GM19023 (cell line): ENCODE measurements at regions not wholly inside any gene's neighbourhood (a gene's known extent, or its start where the extent isn't known, plus 50 kb on each side); places are given as distances from the start of the nearest gene placed in this dataset.
"Not testable (repeated sequence)": the region's sequence is repeated elsewhere in the genome, so short reads cannot be mapped to it uniquely, and the experiment has no call there.

Experiments used
- ATAC-seq: cut with Tn5 transposase; IDR thresholded peaks from one replicate; pipeline ENCODE4 v1.9.1; 2021; ENCODE audit warnings: mild to moderate bottlenecking, moderate library complexity; ENCODE audit not compliant: unreplicated experiment

DNA sequence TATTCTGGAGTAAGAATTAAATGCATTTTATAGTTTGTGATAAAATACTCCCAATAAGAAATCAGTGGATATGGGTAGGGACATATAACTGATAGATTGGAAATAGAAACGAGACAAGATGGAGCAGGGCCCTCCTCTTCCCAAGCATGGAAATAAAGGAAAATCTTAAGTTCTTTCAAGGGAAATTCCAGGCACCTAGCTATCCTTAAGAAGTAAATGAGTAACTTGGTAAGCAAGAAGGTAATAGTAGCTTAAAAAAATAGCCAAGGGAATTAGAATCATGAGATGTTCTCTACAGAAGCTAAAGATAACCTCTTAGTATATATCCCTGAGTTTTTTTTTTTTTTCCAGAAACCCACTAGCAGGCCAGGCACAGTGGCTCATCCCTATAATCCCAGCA, 105.5 kb upstream of the FAM3C start:
- no peak for ATAC-seq

DNA sequence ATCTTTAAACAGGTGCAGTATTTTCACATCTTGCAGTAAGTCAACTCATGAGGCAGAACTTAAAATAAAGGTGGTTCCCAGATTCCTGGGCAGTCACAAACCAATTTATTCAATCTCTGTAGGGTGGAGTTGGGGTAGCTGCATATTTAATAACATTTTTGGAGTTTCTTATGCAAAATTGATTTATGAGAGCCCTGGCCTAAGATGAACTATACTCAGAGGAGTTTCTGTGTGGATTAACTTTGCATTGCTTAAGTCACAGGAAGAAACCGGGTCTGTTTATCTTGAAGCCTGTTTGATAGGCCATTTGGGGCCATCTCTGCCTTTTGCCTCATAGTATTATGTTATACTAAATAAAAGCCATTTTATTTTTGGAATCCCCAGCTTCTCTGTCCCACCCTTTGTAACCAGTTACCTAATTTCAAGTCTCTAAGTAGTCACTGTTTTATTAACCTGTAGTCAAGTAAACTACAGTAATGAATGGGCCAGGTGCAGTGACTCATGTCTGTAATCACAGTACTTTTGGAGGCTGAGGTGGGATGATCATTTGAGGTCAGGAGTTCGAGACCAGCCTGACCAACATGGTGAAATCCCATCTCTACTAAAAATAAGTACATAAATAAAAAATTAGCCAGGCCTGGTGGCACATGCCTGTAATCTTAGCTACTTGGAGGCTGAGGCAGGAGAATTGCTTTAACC, 104.4 kb upstream of the FAM3C start:
- no peak for ATAC-seq

DNA sequence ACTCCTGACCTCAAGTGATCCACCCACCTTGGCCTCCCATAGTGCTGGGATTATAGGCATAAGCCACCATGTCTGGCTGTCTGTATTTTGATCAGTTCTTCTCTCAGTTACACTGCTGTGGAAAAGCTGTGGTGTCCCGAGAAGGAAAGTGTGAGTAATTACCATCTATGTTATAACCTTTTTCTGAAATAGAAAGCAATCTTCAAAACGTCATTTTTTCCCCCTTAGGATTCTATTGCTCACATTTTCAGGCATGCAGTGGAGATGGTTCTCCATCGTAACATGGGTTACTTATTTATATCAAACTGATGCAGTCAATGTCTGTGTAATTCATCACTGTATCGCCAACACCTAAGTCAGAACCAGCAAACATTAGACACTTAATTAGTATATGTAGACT, 103.5 kb upstream of the FAM3C start:
- no peak for ATAC-seq

DNA sequence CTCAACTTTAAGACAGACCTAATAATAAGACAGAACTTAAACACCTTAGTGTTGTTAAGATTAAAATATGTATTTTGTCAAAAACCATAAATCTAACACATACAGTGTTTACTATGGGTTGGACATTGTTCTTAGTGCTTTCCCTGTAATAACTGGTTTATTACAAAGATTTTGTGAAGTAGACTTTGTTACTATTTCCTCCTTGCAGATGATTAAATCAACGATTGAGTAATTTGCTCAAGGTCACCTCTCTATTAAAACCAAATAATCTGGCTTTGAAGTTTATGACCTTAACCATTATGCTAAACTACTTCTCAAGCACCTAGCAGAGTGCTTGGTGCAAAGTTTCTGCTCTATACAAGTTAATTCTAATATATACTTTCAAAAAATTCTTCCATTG, 102.7 kb upstream of the FAM3C start:
- no peak for ATAC-seq

DNA sequence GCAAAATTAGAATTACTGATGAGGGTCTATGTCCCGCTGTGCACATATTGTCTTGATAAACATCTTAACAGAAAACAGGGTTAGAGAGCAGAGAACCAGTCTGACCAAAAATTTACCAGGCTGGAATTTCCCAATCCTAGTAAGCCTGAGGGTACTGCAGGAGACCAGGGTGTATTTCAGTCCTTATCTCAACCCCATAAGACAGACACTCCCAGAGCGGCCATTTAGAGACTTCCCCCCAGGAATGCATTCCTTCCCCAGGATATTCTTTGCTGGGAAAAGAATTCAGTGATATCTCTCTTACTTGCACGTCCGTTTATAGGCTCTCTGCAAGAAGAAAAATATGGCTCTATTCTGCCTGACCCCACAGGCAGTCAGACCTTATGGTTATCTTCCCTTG, 101.4 kb upstream of the FAM3C start:
- ATAC-seq = not testable (repeated sequence)

DNA sequence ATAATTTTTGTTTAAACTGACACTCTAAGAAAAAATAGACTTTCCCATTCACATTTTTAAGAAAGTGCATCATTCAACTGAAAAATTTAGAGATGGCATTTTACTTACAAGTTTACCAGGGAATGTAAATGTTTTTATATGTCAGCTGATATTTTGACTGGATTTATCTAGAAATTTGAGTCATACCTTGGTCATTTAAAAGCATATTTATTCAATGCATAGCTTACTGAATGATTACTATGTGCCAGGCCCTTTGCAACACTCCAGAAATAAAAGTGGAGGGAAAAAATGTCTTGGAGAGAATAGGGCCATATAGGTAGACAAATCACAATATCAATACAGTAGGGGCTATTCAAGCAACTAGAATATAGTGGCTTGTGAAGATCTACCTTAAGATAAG, 98.4 kb upstream of the FAM3C start:
- ATAC-seq = no peak

DNA sequence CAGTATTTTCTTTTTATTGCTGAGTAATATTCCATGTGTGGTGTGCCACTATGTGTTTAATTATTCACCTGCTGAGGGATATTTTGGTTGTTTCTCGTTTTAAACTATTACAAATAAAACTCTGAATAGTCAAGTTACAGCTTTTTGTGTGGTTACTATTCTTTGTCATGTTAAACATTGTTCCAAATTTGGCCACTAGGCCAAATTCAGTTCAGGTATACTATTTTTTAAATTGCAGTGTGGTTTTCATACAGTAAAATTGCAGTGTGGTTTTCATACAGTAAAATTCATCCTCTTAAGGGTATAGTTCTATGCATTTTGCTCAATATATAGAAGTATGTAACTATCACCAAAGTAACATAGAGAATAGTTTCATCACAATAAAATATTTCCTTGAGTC, 97.4 kb upstream of the FAM3C start:
- no peak for ATAC-seq

DNA sequence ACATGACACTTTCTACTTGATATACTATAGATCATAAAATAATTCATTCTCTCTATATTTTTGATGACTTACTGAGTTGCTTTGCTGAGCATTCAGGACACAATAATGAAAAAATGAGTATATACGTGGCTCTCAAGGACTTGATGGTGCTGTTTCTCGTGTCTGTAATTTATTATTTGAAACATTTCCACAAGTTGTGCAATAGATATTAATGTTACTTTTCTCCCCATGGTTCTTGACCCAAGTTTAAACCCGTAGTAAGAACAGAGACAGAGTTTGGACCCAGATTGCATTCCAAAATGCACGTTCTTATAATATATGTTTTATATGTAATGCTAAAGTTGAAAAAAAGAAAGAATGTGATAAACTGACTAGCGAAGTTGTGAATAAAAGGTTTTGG, 94.2 kb upstream of the FAM3C start:
- no peak for ATAC-seq

DNA sequence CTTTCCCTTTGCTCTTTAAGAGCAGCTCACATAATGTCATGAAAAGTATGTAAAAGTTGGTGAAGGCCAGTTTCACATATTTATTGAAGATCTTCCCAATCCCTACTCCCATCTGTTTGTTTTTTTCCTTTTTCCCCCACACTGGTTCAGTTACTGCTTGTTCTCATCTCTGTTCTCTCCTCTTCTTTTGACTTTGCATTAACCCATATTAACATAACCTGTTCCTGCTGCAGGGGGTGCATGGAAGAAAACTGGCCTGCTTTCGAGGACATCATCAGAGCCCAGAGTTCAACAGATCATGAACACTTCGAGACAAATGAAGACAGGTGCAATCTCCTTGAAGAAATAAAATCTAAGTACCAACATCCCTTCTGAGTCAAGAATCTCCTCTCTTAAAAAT, 93.3 kb upstream of the FAM3C start:
- no peak for ATAC-seq

DNA sequence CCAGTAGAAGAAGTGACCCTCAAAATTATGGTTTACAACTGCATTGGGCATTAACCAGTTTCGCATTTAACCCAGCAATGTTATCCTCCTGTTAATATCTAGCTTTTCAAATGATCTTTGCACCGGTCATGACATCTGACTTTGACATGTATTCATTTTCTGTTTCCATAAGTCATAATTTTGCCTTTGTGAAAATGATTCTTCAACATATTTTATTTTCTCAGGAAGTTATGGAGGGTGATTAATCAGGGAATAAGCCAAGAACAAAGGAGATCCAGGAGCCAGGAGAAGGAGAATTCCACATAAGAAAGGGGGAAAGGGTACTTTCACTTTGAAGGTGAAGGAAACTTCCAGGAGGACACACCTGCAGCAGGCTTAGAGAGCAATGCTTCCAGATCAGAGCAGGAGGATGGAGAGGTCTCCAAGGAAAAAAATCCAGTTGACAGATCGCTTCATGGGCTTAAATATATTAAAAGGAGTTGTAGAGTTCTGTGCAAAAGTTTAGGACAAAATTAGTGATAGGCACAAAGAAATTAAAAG, 92.1 kb upstream of the FAM3C start:
- ATAC-seq = no peak

DNA sequence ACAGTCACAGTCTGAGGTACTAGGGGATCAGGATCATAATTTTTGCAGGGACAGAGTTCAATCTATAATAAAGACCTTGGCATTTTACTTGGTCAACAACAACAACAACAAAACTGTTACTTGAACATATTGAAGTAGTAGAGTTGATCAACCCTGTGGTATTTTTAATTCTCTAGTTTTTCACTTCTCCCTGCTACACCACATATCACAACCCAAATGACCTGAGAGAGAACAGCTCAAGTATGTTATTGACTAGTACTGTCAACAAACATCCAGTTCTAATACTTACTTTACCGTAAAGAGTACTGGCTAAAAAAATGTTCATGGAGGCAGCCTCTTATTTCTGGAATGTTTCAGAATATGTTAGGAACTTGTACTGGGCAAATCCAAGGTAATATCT, 90.5 kb upstream of the FAM3C start:
- no peak for ATAC-seq

DNA sequence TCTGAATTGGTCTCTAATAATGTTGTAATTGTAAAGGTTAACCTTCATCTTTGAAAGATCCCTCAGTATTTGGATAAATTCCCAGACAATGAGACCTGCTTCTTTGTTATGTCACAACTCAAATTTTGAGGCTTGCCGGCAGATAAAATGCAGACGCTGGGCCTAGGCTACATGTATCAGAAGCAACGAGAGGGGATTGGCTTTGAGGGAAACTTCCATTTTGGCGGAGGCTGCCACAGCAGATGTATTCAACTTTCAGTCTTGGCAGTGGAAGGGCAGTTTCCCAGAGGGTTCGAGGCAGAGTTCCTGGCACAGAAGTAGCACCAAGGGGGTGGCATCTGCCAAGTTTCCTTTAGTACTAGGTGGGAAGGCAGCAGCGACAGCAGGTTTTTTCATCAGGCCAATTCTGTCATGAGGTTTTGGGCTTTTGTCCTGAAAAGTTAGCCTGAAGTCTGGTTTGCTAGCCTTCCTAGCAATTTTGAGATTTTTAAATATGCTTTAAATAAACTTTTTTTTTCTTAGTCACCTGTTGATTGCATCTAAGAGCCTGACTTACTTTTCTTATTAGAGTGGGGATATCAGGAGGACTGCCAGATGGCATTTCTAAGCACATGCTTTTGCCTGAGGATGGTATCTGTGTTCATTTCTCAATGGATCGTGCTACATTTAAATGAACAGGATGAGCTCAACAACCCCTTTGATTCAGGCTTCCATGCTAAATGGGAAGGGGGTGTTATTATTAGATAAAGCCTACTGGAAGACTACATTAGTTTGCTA, 89.5 kb upstream of the FAM3C start:
- ATAC-seq = no peak

DNA sequence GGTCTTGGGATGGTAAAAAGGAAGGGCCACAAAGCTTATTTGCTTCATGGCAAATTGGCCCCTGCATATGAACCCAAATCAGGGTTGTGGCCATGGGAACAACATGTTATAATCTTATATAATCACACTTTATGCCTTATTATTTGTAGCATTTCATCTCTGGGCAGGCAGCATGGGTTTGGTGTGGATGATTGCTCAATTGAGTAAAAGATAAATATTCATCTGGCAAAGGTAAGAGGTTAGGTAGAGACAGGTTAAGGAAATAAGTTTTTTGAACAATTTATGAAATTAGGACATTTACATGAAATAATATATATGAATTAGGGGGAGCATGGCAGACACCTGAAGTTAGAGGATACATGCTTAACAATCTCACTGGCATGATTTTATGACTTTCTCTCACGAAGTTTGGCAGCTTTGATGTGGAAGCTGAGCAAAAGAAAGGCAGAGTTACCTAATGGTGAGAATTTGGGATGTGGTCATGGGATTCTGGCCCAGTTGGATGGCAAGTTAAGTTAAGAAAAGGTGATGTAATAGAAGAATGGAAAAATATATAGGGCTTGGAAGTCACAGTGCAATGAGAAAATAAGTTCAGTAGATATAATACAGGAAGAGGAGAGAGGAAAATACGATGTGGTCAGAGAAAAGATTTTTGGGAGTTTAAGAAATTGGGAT, 88.1 kb upstream of the FAM3C start:
- no peak for ATAC-seq

DNA sequence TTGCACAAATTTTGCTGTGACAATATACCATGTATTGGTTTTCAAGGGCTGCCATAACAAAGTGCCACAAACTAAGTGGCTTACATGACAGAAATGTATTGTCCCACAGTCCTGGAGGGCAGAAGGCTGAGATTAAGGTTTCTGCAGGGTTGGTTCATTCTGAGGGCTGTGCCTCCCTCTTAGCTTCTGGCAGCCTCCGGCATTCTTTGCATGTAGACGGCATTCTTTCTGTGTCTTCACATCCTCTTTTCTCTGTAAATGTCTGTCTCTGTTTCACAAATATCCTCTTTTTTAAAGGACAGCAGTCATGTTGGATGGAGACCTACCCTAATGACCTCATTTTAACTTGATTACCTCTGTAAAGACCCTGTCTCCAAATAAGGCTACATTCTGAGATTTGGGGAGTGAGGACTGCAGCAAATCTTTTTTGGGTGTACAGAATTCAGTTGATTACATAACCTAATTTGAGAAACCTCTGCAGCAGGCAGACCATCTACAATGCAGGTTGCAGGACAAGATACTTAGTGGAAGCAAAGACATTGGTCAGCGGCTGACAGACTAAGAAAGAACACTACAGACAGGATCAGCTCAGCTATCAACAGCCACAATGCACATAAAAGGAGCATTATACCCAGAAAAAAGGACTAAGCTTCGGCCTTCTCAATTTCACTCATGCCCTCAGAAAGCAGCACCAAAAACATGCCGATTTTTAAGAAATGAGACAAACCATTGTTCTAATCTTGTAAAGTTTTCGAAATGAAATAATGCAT, 84.6 kb upstream of the FAM3C start:
- ATAC-seq = no peak

DNA sequence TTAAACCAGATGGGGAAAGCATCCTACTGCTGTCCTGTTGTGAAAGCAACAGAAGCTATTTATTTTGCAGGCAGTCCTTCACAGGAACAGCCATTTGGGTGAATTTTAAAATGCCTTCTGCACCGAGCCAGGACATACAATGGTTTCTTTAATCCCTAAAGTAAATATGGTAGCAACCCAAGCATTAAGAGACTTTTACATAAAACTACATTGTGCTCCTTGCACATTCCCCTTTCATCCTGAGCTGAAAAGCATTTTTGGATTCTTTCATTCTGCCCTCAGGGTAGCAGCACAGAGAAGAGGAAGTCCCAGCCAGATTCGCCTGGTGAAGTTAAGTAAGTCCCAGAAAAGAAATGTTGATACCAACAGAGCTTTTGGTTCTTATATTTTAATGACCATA, 84.0 kb upstream of the FAM3C start:
- no peak for ATAC-seq

DNA sequence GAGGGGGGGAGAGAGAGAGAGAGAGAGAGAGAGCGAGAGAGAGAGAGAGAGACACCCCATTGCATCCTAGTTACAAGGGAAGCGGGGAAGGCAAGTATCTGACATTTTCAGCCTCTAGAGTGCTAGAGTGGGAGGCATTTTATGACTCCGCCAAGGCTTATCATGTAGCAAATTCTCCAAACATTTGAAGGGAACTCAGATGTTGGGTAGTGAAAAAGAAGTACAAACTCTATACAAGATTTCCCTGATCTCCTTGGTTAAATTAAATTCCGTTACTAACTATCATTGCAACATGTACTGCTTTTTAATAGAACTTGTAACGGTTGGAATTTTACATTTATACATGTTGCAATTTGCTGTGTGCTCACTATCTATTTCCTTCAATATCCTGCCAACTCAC, 83.4 kb upstream of the FAM3C start:
- ATAC-seq = no peak

DNA sequence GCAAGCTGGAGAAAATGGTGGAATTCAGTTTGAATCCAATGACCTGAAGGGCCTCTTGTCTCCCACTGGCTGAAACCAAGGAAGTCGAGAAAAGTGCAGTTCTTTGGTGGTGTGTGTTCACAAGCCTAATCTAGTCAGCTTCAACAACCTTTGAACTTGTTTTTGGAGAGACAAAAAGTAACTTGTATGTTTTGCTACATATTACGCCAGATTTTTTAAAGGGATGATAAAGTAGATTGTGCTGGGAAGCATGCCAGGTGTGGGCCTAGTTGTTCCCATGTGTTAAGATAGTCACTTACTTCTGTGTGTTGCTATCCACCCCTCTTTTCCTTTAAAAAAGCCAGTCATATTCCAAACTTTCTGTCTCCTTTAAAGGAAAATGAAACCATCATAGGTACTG, 79.7 kb upstream of the FAM3C start:
- no peak for ATAC-seq

DNA sequence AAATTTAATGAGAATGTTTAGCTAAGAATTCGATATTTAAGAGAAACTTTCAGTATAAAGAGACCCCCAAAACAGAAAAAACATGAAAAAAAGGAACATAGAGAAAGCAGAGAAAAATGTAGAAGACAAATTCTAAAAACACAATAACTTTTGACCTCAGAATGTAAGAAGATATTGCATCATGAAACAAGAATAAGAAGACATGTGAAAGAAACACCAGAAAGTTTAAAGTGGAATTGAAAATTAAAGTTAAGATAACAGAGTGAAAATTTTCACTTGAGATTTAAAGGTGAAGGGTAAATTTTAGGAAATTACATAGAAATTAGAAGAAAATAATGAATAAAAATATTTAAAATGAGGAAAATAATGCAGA, 78.2 kb upstream of the FAM3C start:
- no peak for ATAC-seq

DNA sequence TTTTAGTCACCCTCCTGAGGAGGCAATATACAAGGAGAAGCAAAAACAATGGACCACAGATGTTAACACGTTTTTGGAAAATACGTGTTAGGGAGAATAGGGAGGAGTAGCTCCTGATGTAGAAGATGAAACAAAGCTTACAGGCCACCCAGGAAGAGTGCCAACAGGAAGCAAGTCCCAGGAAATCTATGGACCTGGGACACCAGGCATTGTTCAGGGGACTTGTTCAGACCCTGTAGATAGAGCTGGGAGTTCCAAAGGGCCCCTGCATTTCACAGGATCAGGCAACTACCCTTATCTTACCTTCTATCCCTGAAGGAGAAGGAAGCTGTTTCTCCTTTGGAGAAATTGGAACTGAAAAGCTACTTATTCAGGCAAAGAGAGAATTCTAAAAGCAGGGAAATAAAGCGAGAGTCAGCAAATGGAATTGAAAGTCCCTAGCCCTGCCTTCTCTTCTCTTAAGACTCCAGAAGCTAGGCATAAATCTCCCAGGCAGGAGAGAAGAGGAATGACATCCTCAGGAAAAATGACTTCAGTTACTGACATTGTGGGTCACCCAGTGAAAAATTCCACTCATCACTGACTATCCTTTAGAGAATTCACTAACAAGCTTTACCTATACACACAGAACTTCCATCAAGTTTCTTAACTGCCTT, 77.7 kb upstream of the FAM3C start:
- ATAC-seq = no peak

DNA sequence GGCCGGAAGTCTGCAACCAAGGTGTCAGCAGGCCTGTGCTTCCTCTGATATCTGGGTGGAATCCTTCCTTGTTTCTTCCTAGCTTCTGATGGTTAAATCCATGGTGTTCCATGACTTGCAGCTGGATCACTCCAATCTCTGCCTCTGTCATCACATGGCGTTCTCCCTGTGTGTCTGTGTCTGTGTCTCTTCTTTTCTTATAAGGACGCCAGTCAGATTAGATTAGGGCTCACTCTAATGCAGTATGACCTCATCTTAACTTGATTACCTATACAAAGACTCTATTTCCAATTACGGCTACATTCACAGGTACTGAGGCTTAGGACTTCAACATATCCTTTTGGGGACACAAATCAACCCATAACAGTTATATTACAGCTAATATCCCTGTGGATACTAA, 70.3 kb upstream of the FAM3C start:
- ATAC-seq = no peak

DNA sequence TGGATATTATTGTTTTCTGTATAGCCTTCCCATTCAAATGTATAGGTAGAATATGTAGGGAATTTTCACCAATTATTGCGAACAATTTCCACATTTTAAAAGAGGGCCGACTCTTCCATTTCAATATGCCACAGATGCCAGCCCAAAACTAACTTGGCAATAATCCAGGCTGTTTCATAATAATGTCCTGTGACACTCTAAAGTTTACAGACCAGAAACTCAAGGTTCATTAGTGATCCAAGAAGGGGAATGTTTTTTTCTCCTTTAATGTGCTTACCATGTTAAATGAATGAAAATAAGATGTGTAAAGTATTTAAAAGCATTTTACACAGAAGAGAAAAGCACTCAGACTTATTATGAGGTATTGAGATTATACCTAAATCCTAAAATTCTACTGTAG, 63.0 kb upstream of the FAM3C start:
- no peak for ATAC-seq
